PC-3 (cell line): ENCODE measurements at regions not wholly inside any gene's neighbourhood (a gene's known extent, or its start where the extent isn't known, plus 50 kb on each side); places are given as distances from the start of the nearest gene placed in this dataset.

ENCODE experiments used
- ATAC-seq: fragments of 200-7000 bp; cut with Tn5 transposase; 2 replicates; pipeline ENCODE4 v1.9.1; 2020; ENCODE audit warnings: mild to moderate bottlenecking, moderate library complexity
- BruUV-seq: library from RNA; stranded (reverse); fragments of 400-500 nt; replicated peaks from 2 replicates; lab custom pipeline; 2021; lab: Mats Ljungman, UMichigan
- CTCF ChIA-PET: fragments of 300-600 bp; sonication (Branson Sonifier 250); formaldehyde crosslinking; loops from one replicate; lab custom pipeline; 2022; ENCODE audit warnings: antibody characterized with exemption; lab: Charles Lee
- POLR2A ChIA-PET: fragments of 300-600 bp; sonication (Branson Sonifier 250); formaldehyde crosslinking; loops from one replicate; lab custom pipeline; 2022; ENCODE audit warnings: antibody characterized with exemption; ENCODE audit not compliant: unreplicated experiment; lab: Charles Lee
- DNase-seq: peaks from one replicate; pipeline ENCODE4 v3.0.0-alpha.2; 2015
- H2AFZ ChIP-seq: fragments of 300-600 bp; sonication (generic); 2 replicates; pipeline ENCODE4 v1.6.0; 2016; ENCODE audit warnings: antibody characterized with exemption, low read length
- H3F3A ChIP-seq: fragments of 300-600 bp; sonication (generic); one replicate; pipeline ENCODE4 v1.6.0; 2017; ENCODE audit warnings: antibody characterized with exemption, low read length, control low read depth, mild to moderate bottlenecking; ENCODE audit not compliant: unreplicated experiment
- H3K27ac ChIP-seq: fragments of 300-600 bp; sonication (generic); 2 replicates; pipeline ENCODE4 v1.5.1; 2016; ENCODE audit warnings: mild to moderate bottlenecking, low read length
- H3K27me3 ChIP-seq: fragments of 300-600 bp; sonication (generic); 2 replicates; pipeline ENCODE4 v1.6.1; 2016; ENCODE audit warnings: low read length, mixed read lengths
- H3K36me3 ChIP-seq: fragments of 300-600 bp; sonication (generic); 2 replicates; pipeline ENCODE4 v1.6.1; 2016; ENCODE audit warnings: low read depth, mixed run types, low read length, mixed read lengths
- H3K4me1 ChIP-seq: fragments of 300-600 bp; sonication (generic); 2 replicates; pipeline ENCODE4 v1.5.1; 2016; ENCODE audit warnings: low read length; ENCODE audit not compliant: insufficient read depth
- H3K4me2 ChIP-seq: fragments of 300-600 bp; sonication (generic); 2 replicates; pipeline ENCODE4 v1.6.0; 2016; ENCODE audit warnings: low read length
- H3K4me3 ChIP-seq: fragments of 300-600 bp; sonication (generic); 2 replicates; pipeline ENCODE4 v1.5.1; 2016; ENCODE audit warnings: mild to moderate bottlenecking, low read length, mixed read lengths
- H3K79me2 ChIP-seq: fragments of 300-600 bp; sonication (generic); 2 replicates; pipeline ENCODE4 v1.6.1; 2017; ENCODE audit warnings: low read length, mixed read lengths
- H3K9ac ChIP-seq: fragments of 300-600 bp; sonication (generic); 2 replicates; pipeline ENCODE4 v1.6.0; 2016; ENCODE audit warnings: mild to moderate bottlenecking, low read length
- H3K9me2 ChIP-seq: fragments of 300-600 bp; sonication (generic); replicated peaks from 2 replicates; pipeline ENCODE4 v1.6.1; 2016; ENCODE audit warnings: mixed run types, low read length, mixed read lengths
- H3K9me3 ChIP-seq: fragments of 300-600 bp; sonication (generic); 2 replicates; pipeline ENCODE4 v1.6.1; 2016; ENCODE audit warnings: low read length, mixed read lengths
- H4K20me1 ChIP-seq: fragments of 300-600 bp; sonication (generic); 2 replicates; pipeline ENCODE4 v1.6.1; 2016; ENCODE audit warnings: low read length, mixed read lengths
- EZH2 ChIP-seq: fragments of 300-600 bp; sonication (generic); IDR thresholded peaks from one replicate; pipeline ENCODE4 v1.6.1; 2017; ENCODE audit warnings: antibody characterized with exemption, mild to moderate bottlenecking, low read length; ENCODE audit not compliant: unreplicated experiment
- EZH2phosphoT487 ChIP-seq: fragments of 300-600 bp; sonication (generic); IDR thresholded peaks from 2 replicates; pipeline ENCODE4 v1.6.1; 2018; ENCODE audit warnings: mild to moderate bottlenecking, antibody characterized with exemption, low read length, borderline replicate concordance
- intact Hi-C: fragments of 100-400 bp; cut with micrococcal nuclease; formaldehyde crosslinking; loops from 2 replicates; pipeline ENCODE4 v1.9.0; 2023
- TF ChIP-seq, protein P1 (sequence below): fragments of 300-600 bp; sonication (generic); conservative IDR thresholded peaks from 2 replicates; pipeline ENCODE4 v1.5.1; 2017; ENCODE audit warnings: antibody characterized with exemption, low read depth, mild to moderate bottlenecking, low read length

DNA sequence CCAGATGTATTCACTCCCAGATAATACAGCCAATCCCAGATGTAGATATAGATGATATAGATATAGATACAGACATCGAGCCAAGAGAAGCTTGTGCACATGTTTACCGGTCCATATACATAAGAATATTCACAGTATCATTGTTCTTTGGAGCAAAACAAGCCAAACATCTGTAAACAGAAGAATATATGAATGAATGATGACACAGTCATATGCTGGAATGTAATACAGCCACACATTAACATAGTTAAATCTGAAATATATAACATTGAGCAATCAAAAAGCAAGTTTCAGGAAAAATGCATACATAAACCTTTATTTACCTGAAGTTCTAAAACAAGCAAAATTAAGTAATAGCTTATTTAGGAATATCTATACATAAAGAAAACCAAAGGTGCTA, 182.5 kb downstream of the TXNL1 start:
- POLR2A ChIA-PET = no interaction called here
- Histone ChIP-seq H3F3A (no peaks in the 10 kb centered on the region), H3K4me3 (no peak overlapping the region), H3K27ac (no peak overlapping the region), H3K36me3 (no peaks in the 10 kb centered on the region), H3K4me1 (peaks cover 3% of the 10 kb centered on the region), H3K79me2 (no peaks in the 10 kb centered on the region), H2AFZ (no peak overlapping the region), H3K9me3 (no peaks in the 10 kb centered on the region), H3K9me2 (0 out of 2 replicates have a peak, but pooled peaks cover 3% of the 10 kb centered on the region), H4K20me1 (no peaks in the 10 kb centered on the region), H3K4me2 (no peak overlapping the region), H3K9ac (no peak overlapping the region), H3K27me3 (no peaks in the 10 kb centered on the region)
- intact Hi-C loops = no loop called here
- CTCF ChIA-PET = no interaction called here
- no TSS peak for BruUV-seq
- TF ChIP-seq EZH2phosphoT487 (no peak), EZH2 (no peak)
- TF ChIP-seq, protein P1, sequence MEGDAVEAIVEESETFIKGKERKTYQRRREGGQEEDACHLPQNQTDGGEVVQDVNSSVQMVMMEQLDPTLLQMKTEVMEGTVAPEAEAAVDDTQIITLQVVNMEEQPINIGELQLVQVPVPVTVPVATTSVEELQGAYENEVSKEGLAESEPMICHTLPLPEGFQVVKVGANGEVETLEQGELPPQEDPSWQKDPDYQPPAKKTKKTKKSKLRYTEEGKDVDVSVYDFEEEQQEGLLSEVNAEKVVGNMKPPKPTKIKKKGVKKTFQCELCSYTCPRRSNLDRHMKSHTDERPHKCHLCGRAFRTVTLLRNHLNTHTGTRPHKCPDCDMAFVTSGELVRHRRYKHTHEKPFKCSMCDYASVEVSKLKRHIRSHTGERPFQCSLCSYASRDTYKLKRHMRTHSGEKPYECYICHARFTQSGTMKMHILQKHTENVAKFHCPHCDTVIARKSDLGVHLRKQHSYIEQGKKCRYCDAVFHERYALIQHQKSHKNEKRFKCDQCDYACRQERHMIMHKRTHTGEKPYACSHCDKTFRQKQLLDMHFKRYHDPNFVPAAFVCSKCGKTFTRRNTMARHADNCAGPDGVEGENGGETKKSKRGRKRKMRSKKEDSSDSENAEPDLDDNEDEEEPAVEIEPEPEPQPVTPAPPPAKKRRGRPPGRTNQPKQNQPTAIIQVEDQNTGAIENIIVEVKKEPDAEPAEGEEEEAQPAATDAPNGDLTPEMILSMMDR = no peak
- ATAC-seq (no peak), DNase-seq (no peak)

DNA sequence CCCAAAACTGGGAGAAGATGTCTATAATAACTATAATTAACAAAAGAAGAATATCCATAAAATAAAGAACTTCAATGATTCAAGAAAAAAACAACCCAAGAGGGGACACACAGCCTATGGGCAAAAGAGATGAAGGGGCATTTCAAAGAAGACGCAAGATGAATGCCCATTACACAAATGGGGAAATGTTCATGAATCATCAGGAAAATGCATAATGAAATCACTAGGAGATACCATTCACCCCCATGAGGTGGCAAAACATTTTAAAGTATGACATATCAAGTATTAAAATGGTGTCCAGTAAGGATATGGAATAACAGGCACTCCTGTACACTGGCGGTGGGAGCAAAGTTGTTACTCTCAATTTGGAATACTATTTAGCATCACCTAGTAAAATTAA, 183.3 kb downstream of the TXNL1 start:
- ATAC-seq (no peak), DNase-seq (no peak)
- H3K4me1 ChIP-seq = peaks cover 9% of the 10 kb centered on the region
- TF ChIP-seq, protein P1 = no peak
- TF ChIP-seq EZH2 (no peak), EZH2phosphoT487 (no peak)
- BruUV-seq = no TSS peak
- ChIA-PET POLR2A (no interaction called here), CTCF (no interaction called here)
- H2AFZ ChIP-seq = no peak overlapping the region
- H3K36me3 ChIP-seq = no peaks in the 10 kb centered on the region
- no peak overlapping the region for H3K4me2 ChIP-seq
- no peaks in the 10 kb centered on the region for H3K27me3 ChIP-seq
- H3K9ac ChIP-seq = no peak overlapping the region
- no peaks in the 10 kb centered on the region for H3F3A ChIP-seq
- no peak overlapping the region for H3K4me3 ChIP-seq
- 0 out of 2 replicates have a peak, but pooled peaks cover 3% of the 10 kb centered on the region for H3K9me2 ChIP-seq
- H3K79me2 ChIP-seq = no peaks in the 10 kb centered on the region
- no peak overlapping the region for H3K27ac ChIP-seq
- H4K20me1 ChIP-seq = no peaks in the 10 kb centered on the region
- H3K9me3 ChIP-seq = no peaks in the 10 kb centered on the region
- intact Hi-C loops = no loop called here

DNA sequence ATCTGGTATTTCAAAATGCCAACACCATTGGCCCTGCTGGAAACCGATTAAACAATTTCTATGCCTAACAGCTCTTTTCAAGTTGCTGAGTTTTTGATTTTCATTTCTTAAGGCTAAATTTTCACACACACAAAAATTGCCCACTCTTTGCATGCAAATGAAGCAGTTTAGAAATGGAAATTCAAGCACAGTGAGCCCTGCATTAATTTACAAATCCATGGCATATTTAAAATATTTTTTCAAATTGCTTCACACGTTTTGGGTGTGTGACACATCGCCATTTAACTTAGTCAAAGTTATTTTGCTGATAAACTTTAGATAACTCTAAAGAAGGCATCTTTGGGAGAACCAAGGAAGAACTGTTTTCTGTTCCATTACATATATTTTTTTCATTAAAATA, 184.8 kb downstream of the TXNL1 start:
- H3K9me2 ChIP-seq = 0 out of 2 replicates have a peak, but pooled peaks cover 3% of the 10 kb centered on the region
- ATAC-seq = no peak
- no peak overlapping the region for H3K27ac ChIP-seq
- H3K4me2 ChIP-seq = no peak overlapping the region
- no peaks in the 10 kb centered on the region for H3K9me3 ChIP-seq
- H4K20me1 ChIP-seq = no peaks in the 10 kb centered on the region
- H3K27me3 ChIP-seq = no peaks in the 10 kb centered on the region
- ChIA-PET POLR2A (no interaction called here), CTCF (no interaction called here)
- H3K4me1 ChIP-seq = peaks cover 9% of the 10 kb centered on the region
- no peak overlapping the region for H3K4me3 ChIP-seq
- TF ChIP-seq, protein P1 = no peak
- no peak for TF ChIP-seq EZH2phosphoT487
- TF ChIP-seq EZH2 = no peak
- H3K9ac ChIP-seq = no peak overlapping the region
- no peaks in the 10 kb centered on the region for H3K36me3 ChIP-seq
- intact Hi-C loops = no loop called here
- no peak overlapping the region for H2AFZ ChIP-seq
- H3K79me2 ChIP-seq = no peaks in the 10 kb centered on the region
- no TSS peak for BruUV-seq
- no peak for DNase-seq
- H3F3A ChIP-seq = no peaks in the 10 kb centered on the region
